ENCODE measurements at regions not wholly inside any gene's neighbourhood (a gene's known extent, or its start where the extent isn't known, plus 50 kb on each side); places are given as distances from the start of the nearest gene placed in this dataset.

GRCh38 chrX:63581398-63581797, 203.6 kb downstream of the ARHGEF9 start:
- no peak overlapping the region for H2BK120ac ChIP-seq (replicated peaks; ENCODE audit: low read depth, low read length)
- no peak overlapping the region for H2BK12ac ChIP-seq (ENCODE audit: low read depth, low read length)
- H3K23me2 ChIP-seq (ENCODE audit: low read depth, low read length) = no peaks in the 10 kb centered on the region
- H4K5ac ChIP-seq (ENCODE audit: insufficient read length, low read depth, low read length) = no peak overlapping the region
- no peak overlapping the region for H4K91ac ChIP-seq (replicated peaks; ENCODE audit: insufficient read length, low read length)
- no peaks in the 10 kb centered on the region for H3K36me3 ChIP-seq (ENCODE audit: control insufficient read depth in 2 of 4, insufficient read depth in 4 of 4, low read length in 3 of 4)
- H2BK20ac ChIP-seq (ENCODE audit: low read length) = no peak overlapping the region
- H3K9me3 ChIP-seq (ENCODE audit: insufficient read depth in 2 of 2, low read depth in 1 of 2, low read length in 1 of 2) = no peaks in the 10 kb centered on the region
- H4K8ac ChIP-seq (ENCODE audit: extremely low read depth, insufficient read depth, low read length) = no peak overlapping the region
- POLR2A ChIA-PET (ENCODE audit: partially characterized antibody) = interaction anchor here (0.7 kb wide), 1 partner anchor 13 kb away, joined by 3 read pairs; no protein-coding TSS in a partner anchor
- no peak overlapping the region for H2BK15ac ChIP-seq (ENCODE audit: low read length)
- H3K4me2 ChIP-seq (ENCODE audit: insufficient read depth in 1 of 2, low read depth in 2 of 2, low read length in 2 of 2) = peak overlapping the region; percentile 34 to 54; a peak in 2 of 4 replicates
- H3K27me3 ChIP-seq (replicated peaks in 1 of 4; ENCODE audit: control insufficient read depth in 3 of 4, extremely low read depth in 1 of 4, insufficient read depth in 3 of 4, low read length in 3 of 4) = no peaks in the 10 kb centered on the region
- no peak overlapping the region for H2BK5ac ChIP-seq (ENCODE audit: low read depth, low read length)
- no peak overlapping the region for H3K23ac ChIP-seq (ENCODE audit: insufficient read length)
- H3K79me1 ChIP-seq (ENCODE audit: low read depth, low read length) = no peaks in the 10 kb centered on the region
- H3K56ac ChIP-seq (replicated peaks; ENCODE audit: insufficient read length, low read depth, low read length) = no peak overlapping the region
- H4K20me1 ChIP-seq (replicated peaks in 1 of 2; ENCODE audit: control insufficient read depth in 1 of 2, insufficient read depth in 2 of 2, low read length in 2 of 2) = no peaks in the 10 kb centered on the region
- no peak overlapping the region for H3K4ac ChIP-seq (replicated peaks; ENCODE audit: insufficient read length, low read depth, low read length)
- H3K79me2 ChIP-seq (ENCODE audit: control insufficient read depth in 1 of 2, insufficient read depth in 2 of 2, low read length in 2 of 2) = no peaks in the 10 kb centered on the region
- DNase-seq (ENCODE audit: low read depth in 1 of 2, low spot score in 2 of 2) (peak; percentile 47 to 56), FAIRE-seq (peak; percentile 100)
- no peak overlapping the region for H3K9ac ChIP-seq (replicated peaks in 1 of 4; ENCODE audit: extremely low read depth in 1 of 4, low read depth in 3 of 4, low read length in 3 of 4)
- H3K14ac ChIP-seq (ENCODE audit: insufficient read length) = no peak overlapping the region
- CTCF ChIA-PET (ENCODE audit: partially characterized antibody) = no interaction called here
- WGBS, 2 experiments (ENCODE audit: extremely low coverage in 1 of 2, insufficient coverage in 1 of 2, insufficient read length in 1 of 2, insufficient replicate concordance in 2 of 2, low coverage in 1 of 2, low lambda C conversion rate in 2 of 2, missing lambda C conversion rate in 1 of 2) = 6% methylated on average over 5 of the region's 5 CpGs; no CpG with 5 or more reads in 1 of the 2 experiments
- no peak overlapping the region for H3K27ac ChIP-seq (ENCODE audit: low read depth, low read length)
- peak overlapping the region in 1 of 4 experiments; percentile 43; a peak in 1 of 8 replicates for H3K4me3 ChIP-seq (ENCODE audit: extremely low read depth in 1 of 4, insufficient read depth in 2 of 4, low read depth in 3 of 4, low read length in 4 of 4)
- H2AK5ac ChIP-seq (ENCODE audit: low read depth, low read length) = no peak overlapping the region
- H3K4me1 ChIP-seq (replicated peaks in 1 of 4; ENCODE audit: control insufficient read depth in 3 of 4, insufficient read depth in 4 of 4, low read length in 3 of 4) = peaks cover 0 to 5% (median 0%) of the 10 kb centered on the region in 4 experiments; a peak in 3 of 7 replicates
- H3K18ac ChIP-seq (ENCODE audit: extremely low read depth, low read length) = no peak overlapping the region
- H2AFZ ChIP-seq (ENCODE audit: low read length) = no peak overlapping the region
- TF ChIP-seq RFX5 (IDR thresholded peaks at IDR 0.05; ENCODE audit: borderline replicate concordance, low read depth, low read length) = no peak
- no peak for TF ChIP-seq KDM1A (IDR thresholded peaks at IDR 0.05; ENCODE audit: borderline replicate concordance, low read length)
- TF ChIP-seq CBX5 (IDR thresholded peaks at IDR 0.05; ENCODE audit: low read depth, low read length) = no peak
- TF ChIP-seq TCF12 (IDR thresholded peaks at IDR 0.05; ENCODE audit: low read depth, low read length) = no peak
- no peak for TF ChIP-seq ZNF274 (IDR thresholded peaks at IDR 0.05; ENCODE audit: borderline replicate concordance, extremely low read depth, low read length)
- TF ChIP-seq EGR1 (IDR thresholded peaks at IDR 0.05; ENCODE audit: borderline replicate concordance, low read depth, low read length) = no peak
- no peak for TF ChIP-seq BACH1 (IDR thresholded peaks at IDR 0.05; ENCODE audit: low read length)
- no peak for TF ChIP-seq HDAC6 (IDR thresholded peaks at IDR 0.05; ENCODE audit: low read depth, low read length)
- TF ChIP-seq SIN3A (conservative IDR thresholded peaks at IDR 0.05 in 1 of 2, IDR thresholded peaks at IDR 0.05 in 1 of 2; ENCODE audit: low read depth in 1 of 2, low read length in 2 of 2) = no peak
- no peak for TF ChIP-seq KDM4A (IDR thresholded peaks at IDR 0.05; ENCODE audit: low read depth, low read length, severe bottlenecking)
- TF ChIP-seq USF2 (IDR thresholded peaks at IDR 0.05; ENCODE audit: low read length) = no peak
